Trophoblast cell (in vitro differentiated cells and primary cell): ENCODE measurements at regions not wholly inside any gene's neighbourhood (a gene's known extent, or its start where the extent isn't known, plus 50 kb on each side); places are given as distances from the start of the nearest gene placed in this dataset.
A peak's percentile ranks its signal among the peaks of the same experiment; 100 is the strongest.

Experiments
- DNase-seq, 2 donors: peaks; one replicate each; pipeline ENCODE4 v3.0.0-alpha.2; 2016
- H2AFZ ChIP-seq: 2 replicates; pipeline ENCODE4 v1.6.1; 2013; ENCODE audit warnings: low read length, moderate library complexity, mild to moderate bottlenecking; ENCODE audit not compliant: insufficient read depth, poor library complexity
- H2AK5ac ChIP-seq: 2 replicates; pipeline ENCODE4 v1.6.1; 2013; ENCODE audit warnings: mild to moderate bottlenecking, low read length
- H2BK120ac ChIP-seq: 2 replicates; pipeline ENCODE4 v1.6.1; 2013; ENCODE audit warnings: low read length, mild to moderate bottlenecking, moderate library complexity; ENCODE audit not compliant: insufficient read depth, poor library complexity
- H2BK12ac ChIP-seq: 2 replicates; pipeline ENCODE4 v1.6.1; 2013; ENCODE audit warnings: mild to moderate bottlenecking, low read length, moderate library complexity
- H2BK5ac ChIP-seq: 2 replicates; pipeline ENCODE4 v1.6.1; 2013; ENCODE audit warnings: low read length, low read depth, moderate library complexity, mild to moderate bottlenecking; ENCODE audit not compliant: poor library complexity
- H3K14ac ChIP-seq: 2 replicates; pipeline ENCODE4 v1.6.1; 2013; ENCODE audit warnings: mild to moderate bottlenecking, low read length
- H3K18ac ChIP-seq: 2 replicates; pipeline ENCODE4 v1.6.1; 2013; ENCODE audit warnings: mild to moderate bottlenecking, low read length
- H3K23ac ChIP-seq: 2 replicates; pipeline ENCODE4 v1.6.1; 2013; ENCODE audit warnings: low read length
- H3K27ac ChIP-seq: 2 replicates; pipeline ENCODE4 v1.5.1; 2013; ENCODE audit warnings: low read depth, mild to moderate bottlenecking, inconsistent platforms, low read length, moderate library complexity
- H3K27me3 ChIP-seq: 2 replicates; pipeline ENCODE4 v1.6.1; 2013; ENCODE audit warnings: inconsistent platforms, mild to moderate bottlenecking, low read length, moderate library complexity; ENCODE audit not compliant: insufficient read depth
- H3K36me3 ChIP-seq, 2 experiments: 1 replicate in 1 of 2; 2 replicates in 1 of 2; pipeline ENCODE4 v1.6.1; 2013; ENCODE audit warnings: low read length in 2 of 2, mild to moderate bottlenecking in 2 of 2, moderate library complexity in 1 of 2; ENCODE audit not compliant: insufficient read depth in 2 of 2, control insufficient read depth in 1 of 2
- H3K4ac ChIP-seq: 2 replicates; pipeline ENCODE4 v1.6.1; 2013; ENCODE audit warnings: low read depth, mild to moderate bottlenecking, low read length, moderate library complexity
- H3K4me1 ChIP-seq, 2 experiments: 1 replicate in 1 of 2; 2 replicates in 1 of 2; pipeline ENCODE4 v1.6.1; 2013; ENCODE audit warnings: low read length in 2 of 2, mild to moderate bottlenecking in 2 of 2, moderate library complexity in 1 of 2; ENCODE audit not compliant: insufficient read depth in 2 of 2, control insufficient read depth in 1 of 2
- H3K4me2 ChIP-seq: 2 replicates; pipeline ENCODE4 v1.6.1; 2013; ENCODE audit warnings: inconsistent platforms, mild to moderate bottlenecking, low read length, moderate library complexity
- H3K4me3 ChIP-seq: 2 replicates; pipeline ENCODE4 v1.5.1; 2013; ENCODE audit warnings: mild to moderate bottlenecking, low read depth, low read length, inconsistent platforms
- H3K79me1 ChIP-seq: one replicate; pipeline ENCODE4 v1.6.1; 2013; ENCODE audit warnings: low read length
- H3K79me2 ChIP-seq: 2 replicates; pipeline ENCODE4 v1.6.1; 2013; ENCODE audit warnings: low read length, mild to moderate bottlenecking; ENCODE audit not compliant: control insufficient read depth, insufficient read depth, poor library complexity
- H3K9ac ChIP-seq: 2 replicates; pipeline ENCODE4 v1.6.1; 2013; ENCODE audit warnings: mild to moderate bottlenecking, low read length
- H3K9me3 ChIP-seq: 2 replicates; pipeline ENCODE4 v1.6.1; 2013; ENCODE audit warnings: low read depth, mild to moderate bottlenecking, control low read depth, inconsistent platforms, low read length; ENCODE audit not compliant: insufficient read depth
- H4K12ac ChIP-seq: 2 replicates; pipeline ENCODE4 v1.6.1; 2013; ENCODE audit warnings: low read depth, mild to moderate bottlenecking, low read length, moderate library complexity
- H4K8ac ChIP-seq: 2 replicates; pipeline ENCODE4 v1.6.1; 2013; ENCODE audit warnings: low read depth, mild to moderate bottlenecking, low read length, moderate library complexity
- H4K91ac ChIP-seq: one replicate; pipeline ENCODE4 v1.6.1; 2013; ENCODE audit warnings: low read depth, mild to moderate bottlenecking, low read length, moderate library complexity
- WGBS: extraction: QIAGEN DNeasy Blood & Tissue Kit; methylation state at CpG from one replicate; pipeline ENCODE4 v1.1.7; 2013; ENCODE audit warnings: missing lambda C conversion rate; ENCODE audit not compliant: insufficient read length, insufficient coverage; ENCODE audit errors: extremely low coverage; 5-methylcytosine and 5-hydroxymethylcytosine counted together

GRCh38 chr12:22850185-22850584, 225.2 kb downstream of the ETNK1 start:
- H3K4me3 ChIP-seq: no peak overlapping the region
- no peak overlapping the region for H4K91ac ChIP-seq
- no peak overlapping the region for H3K4ac ChIP-seq
- no peak overlapping the region for H2BK12ac ChIP-seq
- H3K14ac ChIP-seq: no peak overlapping the region
- H3K79me2 ChIP-seq: no peaks in the 10 kb centered on the region
- no peaks in the 10 kb centered on the region for H3K36me3 ChIP-seq
- H3K4me1 ChIP-seq: no peaks in the 10 kb centered on the region
- H2BK120ac ChIP-seq: no peak overlapping the region
- H3K9ac ChIP-seq: no peak overlapping the region
- H3K9me3 ChIP-seq: no peaks in the 10 kb centered on the region
- H2AK5ac ChIP-seq: no peak overlapping the region
- no peak overlapping the region for H2BK5ac ChIP-seq
- no peaks in the 10 kb centered on the region for H3K79me1 ChIP-seq
- H3K23ac ChIP-seq: no peak overlapping the region
- H3K18ac ChIP-seq: no peak overlapping the region
- no peaks in the 10 kb centered on the region for H3K27me3 ChIP-seq
- no peak overlapping the region for H4K12ac ChIP-seq
- no peak overlapping the region for H2AFZ ChIP-seq
- H3K27ac ChIP-seq: no peak overlapping the region
- WGBS: no CpG with 5 or more reads among the region's 8 CpGs
- H3K4me2 ChIP-seq: no peak overlapping the region
- DNase-seq: no peak
- no peak overlapping the region for H4K8ac ChIP-seq

GRCh38 chr12:22851532-22851931, 226.6 kb downstream of the ETNK1 start:
- H3K4me3 ChIP-seq: no peak overlapping the region
- no peak overlapping the region for H4K91ac ChIP-seq
- H3K23ac ChIP-seq: no peak overlapping the region
- no peaks in the 10 kb centered on the region for H3K36me3 ChIP-seq
- H2BK120ac ChIP-seq: no peak overlapping the region
- no peaks in the 10 kb centered on the region for H3K9me3 ChIP-seq
- H3K79me2 ChIP-seq: no peaks in the 10 kb centered on the region
- H3K4me1 ChIP-seq: no peaks in the 10 kb centered on the region
- no peak overlapping the region for H3K4me2 ChIP-seq
- no peak overlapping the region for H2AFZ ChIP-seq
- H3K4ac ChIP-seq: no peak overlapping the region
- no peak overlapping the region for H3K18ac ChIP-seq
- H3K27me3 ChIP-seq: no peaks in the 10 kb centered on the region
- no peak overlapping the region for H3K14ac ChIP-seq
- no peak overlapping the region for H3K9ac ChIP-seq
- no peak for DNase-seq
- H2BK12ac ChIP-seq: no peak overlapping the region
- no peak overlapping the region for H4K8ac ChIP-seq
- no peak overlapping the region for H4K12ac ChIP-seq
- no peak overlapping the region for H2BK5ac ChIP-seq
- no peaks in the 10 kb centered on the region for H3K79me1 ChIP-seq
- H2AK5ac ChIP-seq: no peak overlapping the region
- no peak overlapping the region for H3K27ac ChIP-seq

- no peak overlapping the region for H3K4ac ChIP-seq
- WGBS: no CpG with 5 or more reads among the region's 2 CpGs
- H4K8ac ChIP-seq: no peak overlapping the region
- H3K4me1 ChIP-seq: no peaks in the 10 kb centered on the region
- H3K4me2 ChIP-seq: no peak overlapping the region
- no peak overlapping the region for H3K23ac ChIP-seq
- H2BK12ac ChIP-seq: no peak overlapping the region
- H2AK5ac ChIP-seq: no peak overlapping the region
- no peak overlapping the region for H2AFZ ChIP-seq
- H3K79me1 ChIP-seq: no peaks in the 10 kb centered on the region
- H3K4me3 ChIP-seq: no peak overlapping the region
- no peak overlapping the region for H4K12ac ChIP-seq
- H3K27me3 ChIP-seq: no peaks in the 10 kb centered on the region
- no peak overlapping the region for H4K91ac ChIP-seq
- H3K27ac ChIP-seq: no peak overlapping the region
- H3K18ac ChIP-seq: no peak overlapping the region
- DNase-seq: no peak
- H3K36me3 ChIP-seq: no peaks in the 10 kb centered on the region
- no peak overlapping the region for H2BK5ac ChIP-seq
- H3K9me3 ChIP-seq: no peaks in the 10 kb centered on the region
- H3K14ac ChIP-seq: no peak overlapping the region
- no peak overlapping the region for H2BK120ac ChIP-seq
- no peak overlapping the region for H3K9ac ChIP-seq
- no peaks in the 10 kb centered on the region for H3K79me2 ChIP-seq
Observed at GRCh38 chr12:22855456-22855855, 230.5 kb downstream of the ETNK1 start.

GRCh38 chr12:22856178-22856577, 231.2 kb downstream of the ETNK1 start:
- no CpG with 5 or more reads among the region's 2 CpGs for WGBS
- Histone ChIP-seq H3K27ac (no peak overlapping the region), H3K9me3 (no peaks in the 10 kb centered on the region)

More at GRCh38 chr12:22856178-22856577, 231.2 kb downstream of the ETNK1 start:
- no peak overlapping the region for H2BK12ac ChIP-seq
- H3K79me1 ChIP-seq: no peaks in the 10 kb centered on the region
- H2AFZ ChIP-seq: no peak overlapping the region
- H3K23ac ChIP-seq: no peak overlapping the region
- no peak overlapping the region for H4K8ac ChIP-seq
- H3K14ac ChIP-seq: no peak overlapping the region
- H3K18ac ChIP-seq: no peak overlapping the region
- H4K12ac ChIP-seq: no peak overlapping the region
- H3K4me1 ChIP-seq: no peaks in the 10 kb centered on the region
- H3K27me3 ChIP-seq: no peaks in the 10 kb centered on the region
- no peak overlapping the region for H2BK5ac ChIP-seq
- H4K91ac ChIP-seq: no peak overlapping the region
- no peak overlapping the region for H2AK5ac ChIP-seq
- no peak overlapping the region for H3K9ac ChIP-seq
- no peaks in the 10 kb centered on the region for H3K79me2 ChIP-seq
- no peak overlapping the region for H3K4ac ChIP-seq
- no peaks in the 10 kb centered on the region for H3K36me3 ChIP-seq
- H3K4me3 ChIP-seq: no peak overlapping the region
- no peak overlapping the region for H2BK120ac ChIP-seq
- peak in 1 of 2 donors; percentile 55 for DNase-seq
- no peak overlapping the region for H3K4me2 ChIP-seq
